Mesendoderm (in vitro differentiated cells): ENCODE measurements at regions not wholly inside any gene's neighbourhood (a gene's known extent, or its start where the extent isn't known, plus 50 kb on each side); places are given as distances from the start of the nearest gene placed in this dataset.
A peak's percentile ranks its signal among the peaks of the same experiment; 100 is the strongest.

Experiments
- DNase-seq: peaks from one replicate; pipeline ENCODE4 v3.0.0; 2013
- H2AK5ac ChIP-seq: 2 replicates; pipeline ENCODE4 v1.6.1; 2013; ENCODE audit warnings: low read length, inconsistent platforms
- H2BK120ac ChIP-seq: 2 replicates; pipeline ENCODE4 v1.6.1; 2013; ENCODE audit warnings: low read depth, mild to moderate bottlenecking, low read length, moderate library complexity, mixed read lengths
- H2BK15ac ChIP-seq: replicated peaks from 2 replicates; pipeline ENCODE4 v1.6.1; 2013; ENCODE audit warnings: low read depth, mild to moderate bottlenecking, moderate library complexity
- H2BK5ac ChIP-seq: 2 replicates; pipeline ENCODE4 v1.6.1; 2013; ENCODE audit warnings: low read length, inconsistent platforms
- H3K18ac ChIP-seq: 2 replicates; pipeline ENCODE4 v1.6.1; 2013; ENCODE audit warnings: mild to moderate bottlenecking, low read length, mixed read lengths
- H3K23ac ChIP-seq: one replicate; pipeline ENCODE4 v1.6.1; 2013; ENCODE audit warnings: low read length
- H3K27ac ChIP-seq: 2 replicates; pipeline ENCODE4 v1.5.1; 2013; ENCODE audit warnings: low read depth, mild to moderate bottlenecking, inconsistent platforms, low read length, moderate library complexity
- H3K27me3 ChIP-seq: 2 replicates; pipeline ENCODE4 v1.6.1; 2013; ENCODE audit warnings: low read length, control low read depth, mild to moderate bottlenecking, inconsistent platforms; ENCODE audit not compliant: insufficient read depth, poor library complexity
- H3K36me3 ChIP-seq: 2 replicates; pipeline ENCODE4 v1.6.1; 2013; ENCODE audit warnings: low read length, inconsistent platforms; ENCODE audit not compliant: control insufficient read depth, insufficient read depth
- H3K4ac ChIP-seq: one replicate; pipeline ENCODE4 v1.6.1; 2013; ENCODE audit warnings: low read depth, mild to moderate bottlenecking, low read length, moderate library complexity
- H3K4me1 ChIP-seq: 2 replicates; pipeline ENCODE4 v1.6.1; 2013; ENCODE audit warnings: low read depth, low read length, inconsistent platforms; ENCODE audit not compliant: control insufficient read depth
- H3K4me2 ChIP-seq: 2 replicates; pipeline ENCODE4 v1.6.1; 2013; ENCODE audit warnings: low read length
- H3K4me3 ChIP-seq: 2 replicates; pipeline ENCODE4 v1.5.1; 2013; ENCODE audit warnings: mild to moderate bottlenecking, low read length
- H3K56ac ChIP-seq: one replicate; pipeline ENCODE4 v1.6.1; 2013; ENCODE audit warnings: low read length
- H3K79me1 ChIP-seq: 2 replicates; pipeline ENCODE4 v1.6.1; 2013; ENCODE audit warnings: low read length, inconsistent platforms
- H3K79me2 ChIP-seq: 2 replicates; pipeline ENCODE4 v1.6.1; 2013; ENCODE audit warnings: mild to moderate bottlenecking, low read length; ENCODE audit not compliant: control insufficient read depth, insufficient read depth
- H3K9ac ChIP-seq: 2 replicates; pipeline ENCODE4 v1.6.1; 2013; ENCODE audit warnings: low read length, inconsistent platforms
- H4K5ac ChIP-seq: one replicate; pipeline ENCODE4 v1.6.1; 2013; ENCODE audit warnings: low read length
- H4K8ac ChIP-seq: one replicate; pipeline ENCODE4 v1.6.1; 2013; ENCODE audit warnings: low read depth, mild to moderate bottlenecking, control low read depth, low read length, moderate library complexity
- WGBS: extraction: QIAGEN DNeasy Blood & Tissue Kit; methylation state at CpG from one replicate; pipeline ENCODE4 v1.1.7; 2013; ENCODE audit warnings: low lambda C conversion rate, missing lambda C conversion rate; ENCODE audit not compliant: insufficient coverage; ENCODE audit errors: extremely low coverage; 5-methylcytosine and 5-hydroxymethylcytosine counted together

GRCh38 chr1:62962901-62963776 is 179.2 kb downstream of the ATG4C start:
- H3K79me1 ChIP-seq, result no peaks in the 10 kb centered on the region
- no peaks in the 10 kb centered on the region for H3K27me3 ChIP-seq
- H3K4ac ChIP-seq, result no peak overlapping the region
- H3K18ac ChIP-seq, result no peak overlapping the region
- H3K9ac ChIP-seq, result no peak overlapping the region
- no CpG with 5 or more reads among the region's 10 CpGs for WGBS
- H3K79me2 ChIP-seq, result no peaks in the 10 kb centered on the region
- H2BK15ac ChIP-seq, result no peak overlapping the region
- no peak overlapping the region for H4K5ac ChIP-seq
- H3K27ac ChIP-seq, result no peak overlapping the region
- H2BK120ac ChIP-seq, result no peak overlapping the region
- H3K36me3 ChIP-seq, result no peaks in the 10 kb centered on the region
- no peak overlapping the region for H2BK5ac ChIP-seq
- no peak overlapping the region for H2AK5ac ChIP-seq
- H3K23ac ChIP-seq, result no peak overlapping the region
- H3K4me2 ChIP-seq, result no peak overlapping the region
- H4K8ac ChIP-seq, result no peak overlapping the region
- H3K4me3 ChIP-seq, result no peak overlapping the region
- H3K56ac ChIP-seq, result peak overlapping the region; percentile 17
- no peaks in the 10 kb centered on the region for H3K4me1 ChIP-seq
- DNase-seq, result peak; percentile 88

- no peak for DNase-seq
- Histone ChIP-seq H4K5ac (no peak overlapping the region), H3K36me3 (no peaks in the 10 kb centered on the region), H2BK15ac (no peak overlapping the region), H3K4me1 (no peaks in the 10 kb centered on the region), H3K9ac (no peak overlapping the region), H3K79me1 (no peaks in the 10 kb centered on the region), H2BK5ac (no peak overlapping the region), H2BK120ac (no peak overlapping the region), H4K8ac (no peak overlapping the region), H3K27ac (no peak overlapping the region), H3K27me3 (no peaks in the 10 kb centered on the region), H3K56ac (no peak overlapping the region), H3K18ac (no peak overlapping the region), H3K23ac (no peak overlapping the region), H3K4me3 (no peak overlapping the region), H3K79me2 (no peaks in the 10 kb centered on the region), H3K4ac (no peak overlapping the region), H3K4me2 (no peak overlapping the region), H2AK5ac (no peak overlapping the region)
- WGBS, result no CpG with 5 or more reads among the region's 3 CpGs
These were observed 180.2 kb downstream of the ATG4C start for GRCh38 chr1:62964141-62964540.

DNA sequence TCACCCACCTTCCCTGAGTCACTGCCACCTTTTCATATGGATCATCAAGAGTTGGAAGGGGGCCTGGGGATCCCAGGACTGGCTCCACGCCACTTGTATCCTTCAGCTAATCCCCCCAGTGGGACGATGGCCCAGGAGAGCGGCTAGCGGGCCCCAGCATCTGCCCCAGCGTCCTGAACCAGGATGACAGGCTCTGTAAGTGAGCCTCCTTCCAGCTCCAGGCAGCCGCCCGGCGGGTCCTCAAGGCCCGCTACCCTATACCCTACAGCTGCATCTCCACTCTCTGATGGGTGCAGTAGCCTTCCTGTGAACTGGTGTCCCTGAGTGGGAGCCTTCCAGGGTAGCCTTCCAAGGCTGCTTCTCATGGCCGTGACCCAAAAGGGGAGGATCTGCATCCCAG is 183.1 kb downstream of the ATG4C start:
- no peak overlapping the region for H3K18ac ChIP-seq
- no peak for DNase-seq
- H3K27ac ChIP-seq, result no peak overlapping the region
- no peak overlapping the region for H2BK15ac ChIP-seq
- no peaks in the 10 kb centered on the region for H3K27me3 ChIP-seq
- no peak overlapping the region for H3K4me2 ChIP-seq
- H3K23ac ChIP-seq, result no peak overlapping the region
- no peak overlapping the region for H3K4me3 ChIP-seq
- H4K5ac ChIP-seq, result no peak overlapping the region
- H3K56ac ChIP-seq, result no peak overlapping the region
- no peak overlapping the region for H2AK5ac ChIP-seq
- no peaks in the 10 kb centered on the region for H3K36me3 ChIP-seq
- H3K9ac ChIP-seq, result no peak overlapping the region
- H3K79me1 ChIP-seq, result no peaks in the 10 kb centered on the region
- H3K4ac ChIP-seq, result no peak overlapping the region
- no peak overlapping the region for H4K8ac ChIP-seq
- no peak overlapping the region for H2BK120ac ChIP-seq
- no CpG with 5 or more reads among the region's 10 CpGs for WGBS
- no peaks in the 10 kb centered on the region for H3K4me1 ChIP-seq
- no peaks in the 10 kb centered on the region for H3K79me2 ChIP-seq
- no peak overlapping the region for H2BK5ac ChIP-seq

DNA sequence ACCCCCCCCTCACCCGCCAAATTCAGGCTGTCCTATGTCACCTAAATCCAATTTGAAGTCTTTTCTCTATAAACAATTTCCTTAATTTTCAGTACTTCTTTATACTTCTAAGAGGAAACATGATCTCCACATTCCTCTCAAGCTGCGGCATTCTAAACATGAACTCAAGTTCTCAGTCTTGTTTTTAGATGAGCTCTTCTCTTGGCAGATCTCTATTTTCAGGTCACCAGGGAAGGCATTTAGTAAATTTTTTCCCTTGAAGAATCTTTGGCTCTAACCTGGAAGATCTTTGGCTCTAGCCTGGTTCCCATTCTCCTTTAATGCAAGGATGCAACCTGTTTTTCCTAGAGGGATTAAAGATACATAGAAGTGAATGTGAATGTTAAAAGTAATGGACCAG is 193.4 kb downstream of the ATG4C start:
- H3K27me3 ChIP-seq, result no peaks in the 10 kb centered on the region
- H2BK5ac ChIP-seq, result no peak overlapping the region
- no peaks in the 10 kb centered on the region for H3K79me1 ChIP-seq
- H4K8ac ChIP-seq, result no peak overlapping the region
- H3K18ac ChIP-seq, result no peak overlapping the region
- WGBS, result no CpG with 5 or more reads among the region's 2 CpGs
- no peak overlapping the region for H3K56ac ChIP-seq
- H3K4me1 ChIP-seq, result no peaks in the 10 kb centered on the region
- H3K9ac ChIP-seq, result no peak overlapping the region
- no peak overlapping the region for H3K4me2 ChIP-seq
- H3K23ac ChIP-seq, result no peak overlapping the region
- H3K36me3 ChIP-seq, result no peaks in the 10 kb centered on the region
- H4K5ac ChIP-seq, result no peak overlapping the region
- H3K4me3 ChIP-seq, result no peak overlapping the region
- no peaks in the 10 kb centered on the region for H3K79me2 ChIP-seq
- no peak overlapping the region for H2AK5ac ChIP-seq
- no peak overlapping the region for H3K4ac ChIP-seq
- H2BK120ac ChIP-seq, result no peak overlapping the region
- no peak for DNase-seq
- no peak overlapping the region for H2BK15ac ChIP-seq
- H3K27ac ChIP-seq, result no peak overlapping the region

DNA sequence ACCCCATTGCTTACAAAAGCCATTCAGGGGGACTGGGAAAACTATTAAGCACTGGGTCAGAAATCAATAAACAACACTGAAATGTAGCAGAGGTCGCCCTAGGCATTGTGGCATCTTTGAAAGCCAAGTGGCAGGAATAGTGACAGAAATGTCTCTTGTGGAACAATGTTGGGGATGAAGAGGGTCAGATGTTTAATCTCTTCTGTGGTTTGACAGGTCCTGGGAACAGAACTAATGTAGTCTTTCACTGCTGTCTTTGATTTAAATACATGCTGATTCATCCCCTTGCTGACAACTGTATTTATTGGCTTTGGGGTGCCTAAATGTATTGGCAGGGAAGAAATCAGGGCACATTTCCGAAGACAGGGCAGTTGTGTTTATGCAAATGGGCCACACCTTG is 194.8 kb downstream of the ATG4C start:
- no peak overlapping the region for H3K4ac ChIP-seq
- H2AK5ac ChIP-seq, result no peak overlapping the region
- H4K8ac ChIP-seq, result no peak overlapping the region
- no CpG with 5 or more reads among the region's 2 CpGs for WGBS
- H3K79me2 ChIP-seq, result no peaks in the 10 kb centered on the region
- H3K27ac ChIP-seq, result no peak overlapping the region
- H2BK120ac ChIP-seq, result no peak overlapping the region
- no peak overlapping the region for H3K4me3 ChIP-seq
- H3K4me1 ChIP-seq, result no peaks in the 10 kb centered on the region
- H3K36me3 ChIP-seq, result no peaks in the 10 kb centered on the region
- H3K9ac ChIP-seq, result no peak overlapping the region
- H3K79me1 ChIP-seq, result no peaks in the 10 kb centered on the region
- H3K23ac ChIP-seq, result no peak overlapping the region
- no peak overlapping the region for H2BK15ac ChIP-seq
- H3K27me3 ChIP-seq, result no peaks in the 10 kb centered on the region
- no peak overlapping the region for H2BK5ac ChIP-seq
- DNase-seq, result no peak
- no peak overlapping the region for H3K18ac ChIP-seq
- H4K5ac ChIP-seq, result no peak overlapping the region
- no peak overlapping the region for H3K4me2 ChIP-seq
- no peak overlapping the region for H3K56ac ChIP-seq

DNA sequence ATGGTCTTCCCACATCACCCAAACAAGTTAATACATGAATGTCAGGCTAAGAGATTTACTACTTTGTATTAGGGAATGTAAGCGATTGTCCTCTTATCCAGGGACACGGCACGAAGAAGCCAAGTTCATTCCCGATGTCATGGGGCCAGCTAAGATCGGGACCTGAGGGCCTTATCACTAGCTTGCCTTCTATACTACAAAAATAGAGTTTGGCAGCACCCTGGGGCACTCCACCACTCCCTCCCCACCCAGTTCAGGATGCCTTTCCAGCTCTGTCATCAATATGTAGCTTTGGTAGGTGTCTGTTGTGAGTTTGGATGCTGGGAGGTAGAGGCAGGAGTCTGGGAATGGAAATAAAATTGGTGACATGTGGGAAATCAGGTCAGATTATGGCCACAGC is 197.5 kb downstream of the ATG4C start:
- no peaks in the 10 kb centered on the region for H3K79me1 ChIP-seq
- H3K36me3 ChIP-seq, result no peaks in the 10 kb centered on the region
- no peak overlapping the region for H3K4me3 ChIP-seq
- no CpG with 5 or more reads among the region's 5 CpGs for WGBS
- H4K8ac ChIP-seq, result no peak overlapping the region
- H3K56ac ChIP-seq, result no peak overlapping the region
- H3K79me2 ChIP-seq, result no peaks in the 10 kb centered on the region
- H2BK15ac ChIP-seq, result no peak overlapping the region
- no peak overlapping the region for H4K5ac ChIP-seq
- no peak overlapping the region for H3K18ac ChIP-seq
- H2BK120ac ChIP-seq, result no peak overlapping the region
- no peak overlapping the region for H3K4me2 ChIP-seq
- H3K27me3 ChIP-seq, result no peaks in the 10 kb centered on the region
- no peaks in the 10 kb centered on the region for H3K4me1 ChIP-seq
- no peak for DNase-seq
- no peak overlapping the region for H2BK5ac ChIP-seq
- no peak overlapping the region for H3K23ac ChIP-seq
- H3K9ac ChIP-seq, result no peak overlapping the region
- H3K27ac ChIP-seq, result no peak overlapping the region
- H2AK5ac ChIP-seq, result no peak overlapping the region
- no peak overlapping the region for H3K4ac ChIP-seq
